NCI-H1105 (cell line): ENCODE measurements at regions not wholly inside any gene's neighbourhood (a gene's known extent, or its start where the extent isn't known, plus 50 kb on each side); places are given as distances from the start of the nearest gene placed in this dataset.
"Not testable (repeated sequence)": the region's sequence is repeated elsewhere in the genome, so short reads cannot be mapped to it uniquely, and the experiment has no call there.

ENCODE experiments used
- DNase-seq: peaks from one replicate; lab custom pipeline; 2025; lab: John Stamatoyannopoulos, UW

DNA sequence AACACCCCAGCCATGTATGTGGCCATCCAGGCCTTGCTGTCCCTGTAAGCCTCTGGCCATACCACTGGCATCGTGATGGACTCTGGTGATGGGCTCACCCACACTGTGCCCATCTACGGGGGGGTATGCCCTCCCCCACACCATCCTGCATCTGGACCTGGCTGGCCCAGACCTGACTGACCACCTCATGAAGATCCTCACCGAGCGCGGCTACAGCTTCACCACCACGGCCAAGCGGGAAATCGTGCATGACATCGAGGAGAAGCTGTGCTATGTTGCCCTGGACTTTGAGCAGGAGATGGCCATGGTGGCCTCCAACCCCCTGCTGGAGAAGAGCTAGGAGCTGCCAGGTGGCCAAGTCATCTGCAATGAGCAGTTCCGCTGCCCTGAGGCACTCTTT, 80.4 kb upstream of the ZCCHC2 start:
- no peak for DNase-seq

DNA sequence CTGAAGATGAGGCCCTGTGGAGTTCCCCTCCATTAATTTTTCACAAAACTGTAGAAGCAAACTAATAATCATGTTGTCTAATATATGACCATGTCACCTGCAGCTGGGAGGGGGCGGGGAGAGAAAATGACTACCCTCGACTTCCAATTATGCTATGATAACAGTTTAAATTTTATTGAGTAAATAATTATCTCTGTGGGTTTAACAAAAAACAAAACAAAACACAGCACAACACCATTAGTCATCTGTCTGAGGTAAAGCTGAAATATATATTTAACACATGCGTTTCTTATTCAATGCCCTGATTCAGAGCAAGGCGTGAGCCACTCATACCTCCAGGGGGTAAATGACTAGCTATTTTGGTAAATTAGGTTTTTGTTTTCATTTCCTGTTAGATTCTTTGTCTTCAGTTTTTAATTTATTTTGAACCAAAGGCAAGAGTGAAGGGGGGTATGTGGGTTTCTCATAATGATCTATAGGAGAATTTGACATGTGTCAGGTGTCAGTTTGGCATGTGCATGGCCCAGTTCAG, 77.4 kb upstream of the ZCCHC2 start:
- peak; percentile 64 for DNase-seq

DNA sequence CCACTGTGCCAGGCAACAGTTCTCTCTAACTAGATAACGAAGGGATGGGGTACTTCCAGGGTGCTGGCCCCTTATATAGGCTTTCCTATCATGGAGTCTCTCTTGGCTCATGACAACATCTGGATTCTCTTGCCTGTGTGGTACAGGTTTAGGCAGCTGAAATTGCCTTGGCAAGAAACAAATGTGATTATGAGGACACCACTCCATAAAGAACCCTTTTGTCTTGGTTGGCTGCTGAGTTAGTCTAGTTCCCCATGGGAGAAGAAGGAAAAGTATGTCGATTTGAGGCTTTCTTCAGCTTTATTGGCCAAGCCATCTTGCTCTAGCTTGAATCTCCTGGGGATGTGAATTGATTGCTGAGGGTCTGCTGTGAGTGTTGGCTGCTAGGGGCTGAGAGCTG, 76.3 kb upstream of the ZCCHC2 start:
- DNase-seq, result no peak

DNA sequence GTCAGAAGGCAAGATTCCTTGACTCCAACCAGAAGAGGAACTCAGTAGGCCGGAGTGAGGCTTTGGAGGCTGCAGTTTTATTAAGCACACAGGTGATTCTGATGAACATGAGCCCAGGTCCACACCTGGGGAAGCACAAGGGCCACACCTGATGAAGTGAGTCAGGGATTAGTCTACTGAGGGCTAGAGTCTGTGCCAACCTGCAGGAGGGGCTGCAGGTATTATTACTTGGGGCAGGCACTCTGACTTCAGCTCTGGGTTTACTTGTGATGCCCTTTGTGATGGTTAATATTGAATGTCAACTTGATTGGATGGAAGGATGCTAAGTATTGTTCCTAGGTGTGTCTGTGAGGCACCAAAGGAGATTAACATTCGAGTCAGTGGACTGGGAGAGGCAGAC, 75.2 kb upstream of the ZCCHC2 start:
- DNase-seq, result no peak

DNA sequence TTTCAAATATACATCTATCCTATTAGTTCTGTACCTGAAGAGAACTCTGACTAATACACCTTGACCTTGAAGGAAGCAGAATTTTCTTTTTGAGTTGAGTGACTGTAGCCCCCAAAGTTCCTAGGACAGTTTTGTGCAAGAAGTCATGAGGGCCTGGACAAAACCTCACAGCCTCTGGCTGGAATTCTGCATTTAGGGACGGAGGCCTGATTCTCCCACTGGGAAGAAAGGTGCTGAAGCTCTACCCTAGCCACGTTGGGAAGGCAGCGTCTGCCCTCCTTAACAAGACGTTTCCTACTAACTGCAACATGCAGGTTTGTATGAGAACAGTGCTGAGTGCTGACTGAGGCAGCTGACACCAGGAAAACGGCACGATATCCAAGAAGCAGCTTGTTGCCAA, 74.4 kb upstream of the ZCCHC2 start:
- no peak for DNase-seq

DNA sequence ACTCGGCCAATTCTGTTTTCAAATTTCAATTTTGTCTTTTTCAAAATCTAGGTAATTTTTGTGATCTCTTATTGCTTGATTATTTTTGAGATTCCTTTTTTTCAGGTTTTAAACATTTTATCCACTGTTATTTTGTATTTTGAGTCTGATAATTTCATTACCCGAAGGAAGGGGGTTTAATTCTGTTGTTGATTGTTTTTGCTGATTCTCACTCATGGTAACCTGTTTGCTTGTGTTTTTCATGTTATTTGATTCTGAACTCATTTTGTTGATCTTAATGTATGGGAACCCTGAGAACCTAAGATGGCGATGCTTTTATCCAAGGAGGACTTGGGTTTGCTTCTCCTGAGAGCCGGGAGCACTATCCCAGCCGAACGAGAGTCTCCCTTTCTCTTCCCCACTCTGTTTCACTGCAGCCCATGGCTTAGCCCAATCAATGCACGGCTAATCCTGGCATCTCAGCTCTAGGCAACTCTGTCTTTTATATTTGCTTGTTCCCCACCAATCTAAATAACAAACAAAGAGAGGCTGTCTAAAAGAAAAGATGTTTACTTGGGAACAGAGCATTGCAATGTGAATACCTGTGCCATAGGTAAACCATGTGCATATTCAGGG, 73.2 kb upstream of the ZCCHC2 start:
- DNase-seq, result no peak

DNA sequence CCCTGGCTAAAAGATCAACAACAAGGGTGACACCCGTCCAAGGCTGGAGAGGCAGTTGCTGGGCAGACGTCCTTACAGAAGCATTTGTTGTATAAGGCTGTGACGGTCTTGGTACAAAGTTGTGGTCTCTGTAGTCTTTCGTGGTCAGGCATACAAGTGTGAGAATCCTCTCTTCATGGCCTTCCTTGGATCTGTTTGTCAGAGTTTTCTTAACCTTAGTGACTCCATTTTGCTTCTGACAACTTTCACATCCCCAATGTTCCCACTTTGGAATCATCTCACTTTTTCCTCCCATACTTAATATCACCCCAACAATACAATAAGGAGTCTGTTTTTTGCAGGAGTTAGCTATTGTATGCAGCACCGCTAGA, 72.7 kb upstream of the ZCCHC2 start:
- no peak for DNase-seq

DNA sequence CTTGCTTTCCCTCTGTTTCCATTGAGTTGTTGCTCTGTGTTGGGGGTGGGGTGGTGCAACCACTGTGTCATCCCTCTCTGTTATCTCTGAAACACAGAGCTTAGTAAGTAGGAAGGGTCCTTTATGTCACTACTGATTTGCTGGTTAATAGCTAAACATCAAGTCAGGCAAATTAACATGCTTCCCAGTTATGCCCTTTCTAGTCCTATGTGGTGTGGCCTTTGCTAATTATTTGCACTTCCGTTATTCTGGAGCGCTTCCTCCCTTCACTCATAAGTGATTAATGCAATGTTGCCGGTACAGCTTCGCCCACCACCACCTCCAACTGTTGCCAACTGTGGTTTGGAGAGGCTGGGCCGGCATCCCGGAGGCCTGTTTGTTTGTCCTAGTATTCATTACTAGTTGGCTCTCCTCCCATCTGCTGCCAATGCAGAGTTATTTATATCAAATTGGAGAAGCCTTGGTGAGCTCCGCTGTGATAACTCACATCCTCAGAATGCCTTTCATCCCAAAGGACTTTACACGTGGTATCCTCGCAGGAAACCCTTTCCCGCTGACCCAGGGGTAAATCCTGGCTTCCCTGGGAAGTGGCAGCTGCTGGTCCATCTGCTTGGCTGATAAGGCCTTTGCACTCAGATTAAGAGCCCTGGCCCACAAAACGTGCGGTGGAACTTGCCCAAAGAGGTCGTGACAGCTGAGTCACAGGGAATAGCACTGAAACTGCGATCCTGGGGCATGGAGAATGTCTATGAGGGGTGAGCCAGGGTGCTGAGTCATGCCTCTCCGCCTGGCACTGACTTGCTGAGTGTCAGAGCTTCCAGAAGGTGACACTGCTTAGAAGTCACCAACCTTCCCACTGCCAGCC, 72.0 kb upstream of the ZCCHC2 start:
- peak; percentile 89 for DNase-seq

DNA sequence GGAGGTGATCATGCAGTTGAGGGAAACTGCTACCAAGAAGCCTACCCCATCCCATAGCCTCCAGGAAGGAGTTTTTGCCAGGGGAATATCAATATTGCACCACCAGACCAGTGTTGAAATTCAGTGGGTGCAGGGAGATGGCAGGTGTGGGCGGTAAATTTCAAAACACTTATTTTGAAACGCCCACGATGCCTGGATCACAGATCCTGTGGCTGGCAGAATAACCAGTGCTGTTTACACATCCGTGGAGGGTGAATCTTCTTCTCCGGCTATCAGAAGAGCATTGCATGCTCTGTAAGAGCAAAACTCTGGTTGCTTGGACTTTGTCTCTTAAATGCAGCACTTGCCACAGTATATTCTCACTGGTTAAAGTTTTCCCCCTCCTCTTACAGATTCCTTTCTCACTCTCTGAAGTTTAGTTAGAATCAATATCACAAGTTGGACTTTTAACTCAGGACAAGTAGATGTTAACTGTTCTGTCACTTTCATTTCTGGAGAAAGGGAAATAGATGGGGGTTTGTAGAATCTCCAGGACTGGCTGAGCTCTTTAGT, 70.5 kb upstream of the ZCCHC2 start:
- no peak for DNase-seq

DNA sequence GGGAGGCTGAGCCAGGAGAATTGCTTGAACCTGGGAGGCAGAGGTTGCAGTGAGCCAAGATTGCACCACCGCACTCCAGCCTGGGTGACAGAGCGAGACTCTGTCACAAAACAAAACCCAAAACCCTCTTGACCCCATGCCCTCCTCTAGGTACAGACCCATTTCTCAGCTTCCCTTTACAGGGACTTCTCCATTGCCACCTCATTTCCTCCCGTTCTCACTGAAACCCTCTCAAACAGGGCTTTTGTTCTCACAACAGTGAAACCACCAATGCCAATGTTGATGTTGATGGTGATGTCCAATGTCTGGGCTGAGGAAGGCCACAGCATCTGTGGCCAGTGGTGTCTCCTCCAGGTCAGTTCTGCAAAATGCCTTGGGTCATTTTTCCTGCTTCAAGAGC, 69.0 kb upstream of the ZCCHC2 start:
- DNase-seq, result no peak

DNA sequence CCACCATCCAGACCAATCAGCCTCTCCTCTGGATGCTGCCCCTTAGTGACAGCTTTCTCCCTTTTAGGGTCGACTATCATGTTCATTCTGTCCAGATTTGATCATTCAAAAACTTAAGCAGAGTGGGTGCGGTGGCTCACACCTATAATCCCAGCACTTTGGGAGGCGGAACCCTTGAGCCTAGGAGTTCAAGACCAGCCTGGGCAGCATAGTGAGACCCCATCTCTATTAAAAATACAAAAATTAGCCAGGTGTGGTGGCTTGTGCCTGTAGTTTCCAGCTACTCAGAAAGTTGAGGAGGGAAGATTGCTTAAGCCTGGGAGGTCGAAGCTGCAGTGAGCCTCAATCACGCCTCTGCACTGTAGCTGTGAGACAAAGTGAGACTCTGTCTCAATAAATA, 68.3 kb upstream of the ZCCHC2 start:
- DNase-seq, result no peak

DNA sequence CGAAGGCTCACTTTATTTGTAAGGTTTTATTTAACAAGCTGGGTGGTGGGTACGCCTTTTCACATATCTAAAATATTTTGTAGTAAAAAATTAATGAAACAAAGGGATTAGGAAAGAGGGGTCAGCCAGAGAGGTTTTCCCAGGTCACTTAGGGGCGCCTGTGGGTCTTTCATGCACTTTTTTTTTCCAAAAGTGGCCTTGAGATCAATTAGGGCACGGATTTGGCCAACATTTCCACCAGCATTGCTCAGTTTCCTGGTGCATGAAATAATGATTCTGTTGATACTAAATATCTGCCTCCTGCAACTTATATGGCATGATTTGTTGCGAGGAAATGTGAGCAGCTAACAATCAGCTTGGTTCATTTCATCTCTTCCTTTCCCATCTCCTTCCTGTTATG, 67.6 kb upstream of the ZCCHC2 start:
- DNase-seq, result no peak

DNA sequence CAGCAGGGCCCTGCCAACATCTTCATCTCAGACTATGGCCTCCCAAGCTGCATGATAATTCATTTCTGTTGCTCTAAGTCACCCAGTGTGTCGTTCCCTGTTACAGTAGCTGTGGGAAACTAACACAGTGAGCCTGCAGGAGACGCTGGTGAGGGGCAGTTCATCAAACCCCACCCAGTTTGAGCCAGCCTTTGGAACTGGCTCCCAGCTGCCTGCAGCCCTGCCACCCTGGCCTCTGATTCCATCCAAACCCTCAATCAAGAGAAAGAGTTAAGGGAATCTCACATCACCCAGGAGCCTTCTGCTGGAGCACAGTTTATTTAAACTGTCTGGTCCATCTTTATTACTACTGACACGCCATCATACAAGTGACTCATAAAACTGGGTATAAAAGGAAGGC, 64.9 kb upstream of the ZCCHC2 start:
- DNase-seq, result no peak

DNA sequence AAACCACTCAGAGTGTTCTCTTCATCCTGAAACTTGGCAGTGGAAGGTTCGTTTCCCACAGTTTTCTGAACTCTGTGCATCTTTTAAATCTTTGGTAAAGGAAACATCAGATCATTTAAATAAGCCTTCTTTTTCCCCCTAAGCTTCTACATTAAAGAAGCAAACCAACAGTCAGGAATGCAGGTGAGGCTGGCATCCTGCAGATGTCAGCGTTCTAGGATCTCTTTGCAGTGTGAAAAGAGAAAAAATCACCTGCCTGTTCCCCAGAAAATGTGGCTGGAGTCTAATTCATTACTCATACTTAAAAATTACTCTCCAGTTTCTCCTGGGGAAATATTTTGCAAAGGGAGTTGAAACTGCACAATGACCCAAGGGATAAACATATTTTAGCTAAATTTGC, 64.5 kb upstream of the ZCCHC2 start:
- DNase-seq, result no peak

DNA sequence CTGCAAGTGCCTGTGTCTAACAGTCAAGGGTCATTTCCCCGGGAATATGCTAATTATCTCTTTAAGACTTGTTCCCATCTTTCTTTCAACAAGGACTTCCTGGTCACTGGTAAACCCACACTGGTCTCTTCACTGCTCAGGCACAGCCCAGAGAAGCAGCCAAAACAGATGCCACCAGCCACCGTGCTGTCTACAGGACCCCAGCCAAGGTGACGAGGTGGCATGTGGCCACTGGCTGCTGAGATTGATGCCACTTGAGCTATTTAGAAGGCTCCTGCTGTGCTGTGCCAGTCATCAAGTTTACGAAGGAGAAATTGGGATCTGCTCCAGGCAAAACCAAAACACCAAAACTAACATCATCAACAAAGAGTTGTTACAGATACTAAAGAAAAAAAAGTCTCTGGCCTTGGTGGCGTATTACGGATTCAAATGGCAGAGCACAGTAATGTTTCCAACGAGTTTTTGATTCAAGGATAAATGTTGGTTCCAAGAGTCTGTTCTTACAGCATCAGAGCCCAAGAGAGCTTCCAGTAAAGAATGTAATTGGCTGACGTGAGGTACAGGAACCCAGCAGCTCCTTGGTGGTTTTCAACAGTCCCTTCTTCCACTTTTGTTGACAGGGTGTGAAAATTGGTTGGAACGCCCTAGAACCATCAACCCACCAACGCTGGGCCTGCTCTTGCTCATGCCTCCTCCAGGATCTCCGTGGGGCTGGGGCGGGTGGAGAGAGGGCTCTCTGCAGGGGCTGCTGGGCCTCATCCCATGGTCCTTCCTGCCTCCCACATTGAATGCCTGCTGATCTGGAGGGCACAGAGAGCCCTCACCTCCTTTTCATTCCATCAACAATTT, 63.7 kb upstream of the ZCCHC2 start:
- no peak for DNase-seq

DNA sequence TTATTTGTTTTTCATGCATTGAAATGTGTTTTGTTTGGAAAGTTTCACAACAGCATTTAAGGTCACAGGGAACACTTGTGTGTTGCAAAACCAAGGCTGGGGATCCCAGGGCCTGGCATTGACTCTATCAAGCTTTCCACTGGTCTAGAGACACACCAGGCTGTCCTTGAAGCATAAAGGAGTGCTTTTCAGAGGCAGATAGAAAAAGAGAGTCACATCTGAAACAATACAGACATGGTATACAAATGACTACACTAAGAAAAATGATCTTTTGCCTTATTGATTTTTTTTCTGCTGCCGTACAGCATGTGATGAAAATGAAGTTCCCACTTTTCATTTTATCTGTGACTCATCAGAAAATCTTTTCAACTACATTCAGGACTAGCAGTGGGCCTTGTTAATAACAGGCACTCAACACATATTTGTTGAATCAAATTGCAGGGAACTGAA, 61.9 kb upstream of the ZCCHC2 start:
- no peak for DNase-seq

DNA sequence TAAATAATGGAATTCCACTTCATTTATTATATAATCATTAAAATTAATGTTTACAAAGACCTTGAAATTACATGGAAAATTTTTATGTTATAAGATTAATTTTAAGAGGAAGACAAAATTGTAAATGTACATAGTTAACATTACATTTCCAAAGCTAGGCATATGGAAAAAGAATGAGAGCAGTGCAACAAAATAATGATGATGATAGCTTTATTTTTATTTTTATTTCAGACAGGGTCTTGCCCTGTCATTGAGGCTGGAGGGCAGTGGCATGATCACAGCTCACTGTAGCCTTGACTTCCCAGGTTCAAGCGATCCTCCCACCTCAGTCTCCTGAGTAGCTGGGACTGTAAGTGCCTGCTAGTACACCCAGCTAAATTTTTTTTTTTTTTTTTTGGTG, 61.2 kb upstream of the ZCCHC2 start:
- DNase-seq, result no peak

DNA sequence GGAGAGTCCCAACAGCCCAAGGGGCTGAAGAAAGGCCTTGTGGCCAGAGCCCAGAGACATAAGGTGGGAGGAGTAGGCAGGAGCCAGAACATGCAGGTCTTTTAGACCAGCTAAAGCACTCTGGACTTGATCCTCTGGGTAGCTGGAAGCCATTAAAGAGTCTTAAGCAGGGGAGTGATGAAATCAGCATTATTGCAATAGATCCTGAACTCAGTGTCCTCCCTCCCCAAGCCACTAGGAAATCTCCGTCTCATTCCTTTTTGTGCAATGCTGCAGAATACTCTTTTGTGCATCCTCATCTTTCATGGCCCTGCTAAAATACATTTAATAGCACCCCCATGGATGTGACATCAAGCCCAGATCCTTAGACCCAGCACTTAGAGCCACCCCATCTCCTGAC, 58.6 kb upstream of the ZCCHC2 start:
- DNase-seq, result no peak

DNA sequence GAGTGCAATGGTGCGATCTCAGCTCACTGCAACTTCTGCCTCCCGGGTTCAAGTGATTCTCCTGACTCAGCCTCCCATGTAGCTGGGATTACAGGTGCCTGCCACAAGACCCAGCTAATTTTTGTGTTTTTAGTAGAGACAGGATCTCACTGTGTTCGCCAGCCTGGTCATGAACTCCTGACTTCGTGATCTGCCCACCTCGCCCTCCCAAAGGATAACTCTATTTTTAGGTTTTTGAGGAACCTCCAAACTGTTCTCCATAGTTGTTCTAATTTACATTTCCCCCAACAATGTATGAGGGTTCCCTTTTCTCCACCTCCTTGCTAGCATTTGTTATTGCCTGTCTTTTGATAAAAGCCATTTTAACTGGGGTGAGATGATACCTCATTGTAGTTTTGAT, 53.7 kb upstream of the ZCCHC2 start:
- DNase-seq, result not testable (repeated sequence)
